ENCODE measurements at regions not wholly inside any gene's neighbourhood (a gene's known extent, or its start where the extent isn't known, plus 50 kb on each side); places are given as distances from the start of the nearest gene placed in this dataset.
A peak's percentile ranks its signal among the peaks of the same experiment; 100 is the strongest.

- ChIA-PET POLR2A (no interaction called here), CTCF (interaction anchor here (1.4 kb wide), 1 partner anchor 9 kb away, joined by 3 read pairs; no protein-coding TSS in a partner anchor)
- H3K9me3 ChIP-seq = no peaks in the 10 kb centered on the region
- H3K27ac ChIP-seq = no peak overlapping the region
- no peak overlapping the region for H3K4me3 ChIP-seq
- 27% methylated on average over 3 of the region's 3 CpGs for WGBS (ENCODE audit: missing lambda C conversion rate)
- no peak overlapping the region for H3K4me2 ChIP-seq
- FAIRE-seq (peak; percentile 43), ATAC-seq (no peak), DNase-seq (ENCODE audit: low read depth in 1 of 2, low spot score in 1 of 2) (no peak)
- H3K4me1 ChIP-seq = no peaks in the 10 kb centered on the region
- TF ChIP-seq PHF8 (IDR thresholded peaks at IDR 0.05; ENCODE audit: borderline replicate concordance, low read depth) (no peak), HOXA7 (CRISPR knock-in tag; IDR thresholded peaks at IDR 0.05) (no peak), CHD4 (IDR thresholded peaks at IDR 0.05; ENCODE audit: borderline replicate concordance) (no peak), RAD21 (conservative IDR thresholded peaks at IDR 0.05 in 1 of 2, IDR thresholded peaks at IDR 0.05 in 1 of 2) (no peak), JUN (IDR thresholded peaks at IDR 0.05) (no peak), NR3C1 (IDR thresholded peaks at IDR 0.05) (no peak), HDAC2 (IDR thresholded peaks at IDR 0.05) (no peak), KDM5A (IDR thresholded peaks at IDR 0.05) (no peak), EHF (CRISPR knock-in tag; IDR thresholded peaks at IDR 0.05) (no peak), KDM1A (IDR thresholded peaks at IDR 0.05; ENCODE audit: low read depth) (no peak), ZNF302 (CRISPR knock-in tag; IDR thresholded peaks at IDR 0.05) (no peak), ELK1 (IDR thresholded peaks at IDR 0.05; ENCODE audit: low read depth, low read length) (no peak), ATOH8 (CRISPR knock-in tag; IDR thresholded peaks at IDR 0.05; ENCODE audit: low read depth) (no peak), ZC3H11A (IDR thresholded peaks at IDR 0.05) (no peak), SREBF2 (IDR thresholded peaks at IDR 0.05) (no peak), MAFK (IDR thresholded peaks at IDR 0.05; ENCODE audit: partially characterized antibody) (no peak), GATA3 (IDR thresholded peaks at IDR 0.05; ENCODE audit: borderline replicate concordance) (no peak), NPAS2 (CRISPR knock-in tag; IDR thresholded peaks at IDR 0.05; ENCODE audit: borderline replicate concordance) (no peak), HMGXB4 (CRISPR knock-in tag; IDR thresholded peaks at IDR 0.05; ENCODE audit: borderline replicate concordance) (no peak), EHMT2 (IDR thresholded peaks at IDR 0.05; ENCODE audit: low read depth) (no peak)
These were observed 121.4 kb upstream of the BMP2 start for GRCh38 chr20:6646021-6646636.

GRCh38 chr20:6644813-6645628 lies 122.5 kb upstream of the BMP2 start:
- no peak overlapping the region for H3K27ac ChIP-seq
- H3K4me2 ChIP-seq = no peak overlapping the region
- ATAC-seq (no peak), DNase-seq (ENCODE audit: low read depth in 1 of 2, low spot score in 1 of 2) (no peak), FAIRE-seq (no peak)
- ChIA-PET CTCF (interaction anchor here (1.7 kb wide), 1 partner anchor 10 kb away, joined by 5 read pairs; no protein-coding TSS in a partner anchor), POLR2A (no interaction called here)
- no peak overlapping the region for H3K4me3 ChIP-seq
- no peak for TF ChIP-seq ELK1 (IDR thresholded peaks at IDR 0.05; ENCODE audit: low read depth, low read length)
- no peak for TF ChIP-seq TFCP2L1 (CRISPR knock-in tag; IDR thresholded peaks at IDR 0.05)
- TF ChIP-seq ZC3H11A (IDR thresholded peaks at IDR 0.05) = no peak
- TF ChIP-seq GATA3 (IDR thresholded peaks at IDR 0.05; ENCODE audit: borderline replicate concordance) = no peak
- TF ChIP-seq FOSB (CRISPR knock-in tag; IDR thresholded peaks at IDR 0.05) = no peak
- TF ChIP-seq CEBPB (IDR thresholded peaks at IDR 0.05) = no peak
- 28% methylated on average over 10 of the region's 10 CpGs for WGBS (ENCODE audit: missing lambda C conversion rate)
- H3K4me1 ChIP-seq = no peaks in the 10 kb centered on the region
- no peaks in the 10 kb centered on the region for H3K9me3 ChIP-seq

Measured in A549 (cell line).